ENCODE measurements at regions not wholly inside any gene's neighbourhood (a gene's known extent, or its start where the extent isn't known, plus 50 kb on each side); places are given as distances from the start of the nearest gene placed in this dataset.

GRCh38 chr3:82636177-82636576, 874.7 kb upstream of the GBE1 start:
- H3K4me2 ChIP-seq (ENCODE audit: low read length), result no peak overlapping the region
- no peaks in the 10 kb centered on the region for H3K9me2 ChIP-seq (replicated peaks; ENCODE audit: control insufficient read depth, low read length)
- no peak overlapping the region for H3K4me3 ChIP-seq (ENCODE audit: low read length)
- H3F3A ChIP-seq (ENCODE audit: control insufficient read depth, insufficient read depth), result no peaks in the 10 kb centered on the region
- TF ChIP-seq EZH2phosphoT487 (IDR thresholded peaks at IDR 0.05; ENCODE audit: borderline replicate concordance, low read length) (no peak), CTCF (IDR thresholded peaks at IDR 0.05; ENCODE audit: low read depth, low read length, poor library complexity, severe bottlenecking) (no peak)
- H4K20me1 ChIP-seq (ENCODE audit: control insufficient read depth, insufficient read depth, low read depth, low read length), result no peaks in the 10 kb centered on the region
- H3K4me1 ChIP-seq (ENCODE audit: control insufficient read depth, low read length), result no peaks in the 10 kb centered on the region
- H3K27ac ChIP-seq (ENCODE audit: low read depth, low read length), result no peak overlapping the region
- H3K27me3 ChIP-seq (ENCODE audit: control insufficient read depth, low read length), result no peaks in the 10 kb centered on the region
- H3K36me3 ChIP-seq (ENCODE audit: control insufficient read depth, low read length), result no peaks in the 10 kb centered on the region
- H3K9me3 ChIP-seq (ENCODE audit: control insufficient read depth, insufficient read depth, low read length), result peaks cover 9% of the 10 kb centered on the region; the same call in 1 of the 2 replicates
- H3K79me2 ChIP-seq (ENCODE audit: control insufficient read depth, low read length), result no peaks in the 10 kb centered on the region

- no peak for TF ChIP-seq EZH2phosphoT487 (IDR thresholded peaks at IDR 0.05; ENCODE audit: borderline replicate concordance, low read length)
- TF ChIP-seq CTCF (IDR thresholded peaks at IDR 0.05; ENCODE audit: low read depth, low read length, poor library complexity, severe bottlenecking), result no peak
- Histone ChIP-seq H3K9me3 (ENCODE audit: control insufficient read depth, insufficient read depth, low read length) (no peaks in the 10 kb centered on the region), H3K4me2 (ENCODE audit: low read length) (no peak overlapping the region)
These were observed 871.9 kb upstream of the GBE1 start for GRCh38 chr3:82633319-82633718.

GRCh38 chr3:82629937-82630336, 868.5 kb upstream of the GBE1 start:
- TF ChIP-seq CTCF (IDR thresholded peaks at IDR 0.05; ENCODE audit: low read depth, low read length, poor library complexity, severe bottlenecking) (no peak), EZH2phosphoT487 (IDR thresholded peaks at IDR 0.05; ENCODE audit: borderline replicate concordance, low read length) (no peak)
- H3K9me2 ChIP-seq (replicated peaks; ENCODE audit: control insufficient read depth, low read length), result no peaks in the 10 kb centered on the region; the same call in 1 of the 2 replicates

More at GRCh38 chr3:82633319-82633718, 871.9 kb upstream of the GBE1 start:
- no peaks in the 10 kb centered on the region for H3K4me1 ChIP-seq (ENCODE audit: control insufficient read depth, low read length)
- H3K4me3 ChIP-seq (ENCODE audit: low read length), result no peak overlapping the region
- no peaks in the 10 kb centered on the region for H3K9me2 ChIP-seq (replicated peaks; ENCODE audit: control insufficient read depth, low read length)
- H3K27me3 ChIP-seq (ENCODE audit: control insufficient read depth, low read length), result no peaks in the 10 kb centered on the region
- H3F3A ChIP-seq (ENCODE audit: control insufficient read depth, insufficient read depth), result no peaks in the 10 kb centered on the region
- H3K36me3 ChIP-seq (ENCODE audit: control insufficient read depth, low read length), result no peaks in the 10 kb centered on the region
- H3K27ac ChIP-seq (ENCODE audit: low read depth, low read length), result no peak overlapping the region
- H3K79me2 ChIP-seq (ENCODE audit: control insufficient read depth, low read length), result no peaks in the 10 kb centered on the region
- no peaks in the 10 kb centered on the region for H4K20me1 ChIP-seq (ENCODE audit: control insufficient read depth, insufficient read depth, low read depth, low read length)

More at GRCh38 chr3:82629937-82630336, 868.5 kb upstream of the GBE1 start:
- Histone ChIP-seq H3F3A (ENCODE audit: control insufficient read depth, insufficient read depth) (no peaks in the 10 kb centered on the region), H3K27ac (ENCODE audit: low read depth, low read length) (no peak overlapping the region), H3K9me3 (ENCODE audit: control insufficient read depth, insufficient read depth, low read length) (no peaks in the 10 kb centered on the region), H3K4me2 (ENCODE audit: low read length) (no peak overlapping the region), H3K79me2 (ENCODE audit: control insufficient read depth, low read length) (no peaks in the 10 kb centered on the region), H3K4me3 (ENCODE audit: low read length) (no peak overlapping the region), H3K36me3 (ENCODE audit: control insufficient read depth, low read length) (no peaks in the 10 kb centered on the region), H3K4me1 (ENCODE audit: control insufficient read depth, low read length) (no peaks in the 10 kb centered on the region), H4K20me1 (ENCODE audit: control insufficient read depth, insufficient read depth, low read depth, low read length) (no peaks in the 10 kb centered on the region), H3K27me3 (ENCODE audit: control insufficient read depth, low read length) (no peaks in the 10 kb centered on the region)
